GM12878 (cell line): ENCODE measurements at regions not wholly inside any gene's neighbourhood (a gene's known extent, or its start where the extent isn't known, plus 50 kb on each side); places are given as distances from the start of the nearest gene placed in this dataset.

Experiments used
- FOS ChIP-seq: IDR thresholded peaks from 3 replicates; pipeline ENCODE4 v1.6.1; 2011; ENCODE audit warnings: borderline replicate concordance; ENCODE audit not compliant: insufficient read length; ENCODE audit errors: extremely low read depth
- NFIC ChIP-seq: IDR thresholded peaks from 2 replicates; pipeline ENCODE4 v1.6.1; 2012; ENCODE audit warnings: low read depth, mild to moderate bottlenecking, inconsistent platforms, low read length, moderate library complexity
- POLR2A ChIP-seq: IDR thresholded peaks from 2 replicates; pipeline ENCODE4 v1.6.1; 2011; ENCODE audit warnings: low read depth, mild to moderate bottlenecking, low read length
- POLR2AphosphoS5 ChIP-seq: IDR thresholded peaks from 2 replicates; pipeline ENCODE4 v1.6.1; 2011; ENCODE audit warnings: mild to moderate bottlenecking, low read length, inconsistent platforms
- SP1 ChIP-seq: IDR thresholded peaks from one replicate; pipeline ENCODE4 v1.6.1; 2011; ENCODE audit warnings: low read depth, low read length
- YY1 ChIP-seq: IDR thresholded peaks from 2 replicates; pipeline ENCODE4 v1.6.1; 2011; ENCODE audit warnings: low read depth, mild to moderate bottlenecking, low read length

DNA sequence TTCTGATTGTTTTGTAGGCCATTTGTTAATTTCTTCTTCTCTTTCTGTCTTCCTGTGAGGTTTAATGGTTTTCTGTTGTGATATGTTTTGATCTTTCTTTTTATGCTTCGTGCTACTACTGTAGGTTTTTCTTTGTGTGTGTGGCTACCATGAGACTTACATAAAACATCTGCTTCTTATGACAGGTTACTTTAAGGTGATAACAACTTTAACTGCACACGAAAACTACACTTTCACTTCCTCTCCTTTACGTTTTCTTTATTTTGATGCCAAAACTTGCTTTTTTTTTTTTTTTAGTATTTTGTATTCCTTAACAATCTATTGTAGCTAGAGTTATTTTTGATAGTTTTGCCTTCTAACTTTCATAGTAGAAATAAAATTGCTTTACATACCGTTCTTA, 691.3 kb downstream of the TSN start:
- no peak for TF ChIP-seq SP1
- TF ChIP-seq POLR2A, result no peak
- TF ChIP-seq YY1, result no peak
- no peak for TF ChIP-seq POLR2AphosphoS5
- TF ChIP-seq NFIC, result no peak
- TF ChIP-seq FOS, result no peak
